Endothelial cell (in vitro differentiated cells): ENCODE measurements at regions not wholly inside any gene's neighbourhood (a gene's known extent, or its start where the extent isn't known, plus 50 kb on each side); places are given as distances from the start of the nearest gene placed in this dataset.
"Not testable (repeated sequence)": the region's sequence is repeated elsewhere in the genome, so short reads cannot be mapped to it uniquely, and the experiment has no call there.

Experiments
- DNase-seq: peaks from one replicate; pipeline ENCODE4 v3.0.0; 2021; ENCODE audit warnings: low spot score
- H3K27ac Mint-ChIP-seq: one replicate; pipeline ENCODE4 v1.8.0; 2021; ENCODE audit warnings: mixed read lengths, inconsistent platforms; ENCODE audit not compliant: unreplicated experiment
- H3K27me3 Mint-ChIP-seq: one replicate; pipeline ENCODE4 v1.8.0; 2021; ENCODE audit warnings: mild to moderate bottlenecking, moderate library complexity, mixed read lengths, inconsistent platforms; ENCODE audit not compliant: unreplicated experiment
- H3K36me3 Mint-ChIP-seq: one replicate; pipeline ENCODE4 v1.8.0; 2021; ENCODE audit warnings: mild to moderate bottlenecking, low read depth, mixed read lengths, inconsistent platforms; ENCODE audit not compliant: unreplicated experiment
- H3K4me1 Mint-ChIP-seq: one replicate; pipeline ENCODE4 v1.8.0; 2021; ENCODE audit warnings: mild to moderate bottlenecking, mixed read lengths, inconsistent platforms; ENCODE audit not compliant: unreplicated experiment
- H3K4me3 Mint-ChIP-seq: one replicate; pipeline ENCODE4 v1.8.0; 2021; ENCODE audit warnings: mild to moderate bottlenecking, mixed read lengths, inconsistent platforms; ENCODE audit not compliant: unreplicated experiment
- H3K9me3 Mint-ChIP-seq: one replicate; pipeline ENCODE4 v1.8.0; 2021; ENCODE audit warnings: mixed read lengths, inconsistent platforms; ENCODE audit not compliant: unreplicated experiment
- TF ChIP-seq, protein P1 (sequence below): fragments of 200-600 bp; sonication (generic); IDR thresholded peaks from one replicate; pipeline ENCODE4 v1.5.0; 2021; ENCODE audit warnings: antibody characterized with exemption; ENCODE audit not compliant: unreplicated experiment

DNA sequence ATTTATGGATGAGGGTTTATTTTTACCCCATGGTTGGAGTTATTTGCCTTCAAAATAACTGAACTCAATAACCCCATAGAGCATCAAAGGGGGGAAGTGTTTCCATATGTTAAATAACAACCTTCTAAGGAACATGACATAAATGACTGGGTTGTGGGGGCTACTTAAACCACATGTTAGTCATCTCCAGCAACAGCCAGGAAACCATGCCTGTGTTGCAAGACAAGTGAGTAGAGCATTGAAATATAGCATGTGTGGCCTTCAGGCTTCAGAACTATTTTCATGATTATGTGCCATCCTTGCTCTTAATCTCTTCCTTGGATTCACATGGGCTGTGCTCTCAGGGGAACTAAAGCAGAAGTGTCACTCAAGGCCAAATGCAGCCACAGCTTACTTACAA lies 431.2 kb downstream of the AGTPBP1 start:
- no peaks in the 10 kb centered on the region for H3K9me3 Mint-ChIP-seq
- no peaks in the 10 kb centered on the region for H3K4me1 Mint-ChIP-seq
- TF ChIP-seq, protein P1, sequence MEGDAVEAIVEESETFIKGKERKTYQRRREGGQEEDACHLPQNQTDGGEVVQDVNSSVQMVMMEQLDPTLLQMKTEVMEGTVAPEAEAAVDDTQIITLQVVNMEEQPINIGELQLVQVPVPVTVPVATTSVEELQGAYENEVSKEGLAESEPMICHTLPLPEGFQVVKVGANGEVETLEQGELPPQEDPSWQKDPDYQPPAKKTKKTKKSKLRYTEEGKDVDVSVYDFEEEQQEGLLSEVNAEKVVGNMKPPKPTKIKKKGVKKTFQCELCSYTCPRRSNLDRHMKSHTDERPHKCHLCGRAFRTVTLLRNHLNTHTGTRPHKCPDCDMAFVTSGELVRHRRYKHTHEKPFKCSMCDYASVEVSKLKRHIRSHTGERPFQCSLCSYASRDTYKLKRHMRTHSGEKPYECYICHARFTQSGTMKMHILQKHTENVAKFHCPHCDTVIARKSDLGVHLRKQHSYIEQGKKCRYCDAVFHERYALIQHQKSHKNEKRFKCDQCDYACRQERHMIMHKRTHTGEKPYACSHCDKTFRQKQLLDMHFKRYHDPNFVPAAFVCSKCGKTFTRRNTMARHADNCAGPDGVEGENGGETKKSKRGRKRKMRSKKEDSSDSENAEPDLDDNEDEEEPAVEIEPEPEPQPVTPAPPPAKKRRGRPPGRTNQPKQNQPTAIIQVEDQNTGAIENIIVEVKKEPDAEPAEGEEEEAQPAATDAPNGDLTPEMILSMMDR = no peak
- no peak overlapping the region for H3K27ac Mint-ChIP-seq
- no peak for DNase-seq
- no peaks in the 10 kb centered on the region for H3K27me3 Mint-ChIP-seq
- H3K36me3 Mint-ChIP-seq = no peaks in the 10 kb centered on the region
- H3K4me3 Mint-ChIP-seq = no peak overlapping the region

DNA sequence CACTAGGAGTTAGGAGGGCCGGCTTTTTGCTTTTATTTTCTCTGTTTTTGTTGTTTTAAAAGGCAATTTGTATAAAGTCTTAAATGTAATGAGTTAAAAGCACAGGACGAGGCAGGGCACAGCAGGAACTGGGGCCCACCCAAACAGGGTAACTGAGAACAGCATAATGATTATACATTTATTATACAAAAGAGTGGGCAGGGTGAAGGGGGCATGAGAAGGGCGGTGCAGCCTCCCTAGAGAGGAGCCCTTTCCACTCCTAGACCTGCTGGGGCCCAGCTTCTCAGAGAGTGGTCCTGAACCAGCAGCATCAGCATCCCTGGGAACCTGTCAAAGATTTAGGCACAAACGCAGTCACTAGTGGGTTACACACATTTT lies 438.0 kb downstream of the AGTPBP1 start:
- Mint-ChIP-seq H3K27me3 (peaks cover 2% of the 10 kb centered on the region), H3K4me1 (no peaks in the 10 kb centered on the region), H3K36me3 (no peaks in the 10 kb centered on the region), H3K4me3 (no peak overlapping the region), H3K9me3 (no peaks in the 10 kb centered on the region), H3K27ac (no peak overlapping the region)
- DNase-seq = no peak
- TF ChIP-seq, protein P1 = no peak

DNA sequence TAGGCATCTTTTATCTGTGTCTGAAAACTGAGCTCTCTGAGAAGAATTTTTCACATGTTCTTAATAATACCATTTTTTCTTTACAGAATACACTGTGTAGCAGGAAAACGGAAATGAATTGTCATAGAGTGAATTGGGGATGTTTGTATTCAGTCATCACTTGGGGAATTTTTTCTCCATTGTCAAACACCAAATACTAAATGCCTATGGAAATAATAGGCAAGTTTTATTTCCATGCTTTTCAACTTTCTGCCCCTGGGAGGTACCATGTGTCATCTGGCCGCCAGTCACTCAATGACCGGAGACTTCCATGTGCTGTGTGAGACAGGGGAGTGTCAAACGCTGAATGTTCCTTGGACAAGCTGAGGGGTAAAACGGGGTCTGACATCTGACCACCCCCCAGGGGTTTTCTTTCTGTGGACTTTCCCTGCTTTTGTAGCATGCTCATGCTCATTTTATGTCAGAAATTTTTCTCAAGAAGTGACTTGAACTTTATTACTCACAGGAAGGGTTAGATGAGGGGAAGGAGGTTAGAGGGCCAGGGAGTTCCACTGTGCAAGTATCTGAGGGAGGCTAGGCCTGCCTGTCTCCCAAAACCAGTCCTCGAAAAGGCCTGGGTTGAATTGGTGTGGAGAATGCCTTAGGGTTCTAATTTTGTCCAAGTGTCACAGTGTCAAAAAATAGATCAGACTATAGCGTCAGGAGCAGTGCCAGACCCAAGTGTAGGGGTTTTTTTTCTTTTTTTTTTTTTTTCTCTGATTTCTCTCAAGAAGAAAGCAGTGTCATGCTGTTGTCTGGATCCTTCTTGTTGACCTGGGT lies 438.6 kb downstream of the AGTPBP1 start:
- no peak for DNase-seq
- no peaks in the 10 kb centered on the region for H3K36me3 Mint-ChIP-seq
- H3K27ac Mint-ChIP-seq = no peak overlapping the region
- H3K9me3 Mint-ChIP-seq = no peaks in the 10 kb centered on the region
- H3K27me3 Mint-ChIP-seq = peaks cover 4% of the 10 kb centered on the region
- H3K4me3 Mint-ChIP-seq = no peak overlapping the region
- H3K4me1 Mint-ChIP-seq = no peaks in the 10 kb centered on the region
- TF ChIP-seq, protein P1 = no peak

DNA sequence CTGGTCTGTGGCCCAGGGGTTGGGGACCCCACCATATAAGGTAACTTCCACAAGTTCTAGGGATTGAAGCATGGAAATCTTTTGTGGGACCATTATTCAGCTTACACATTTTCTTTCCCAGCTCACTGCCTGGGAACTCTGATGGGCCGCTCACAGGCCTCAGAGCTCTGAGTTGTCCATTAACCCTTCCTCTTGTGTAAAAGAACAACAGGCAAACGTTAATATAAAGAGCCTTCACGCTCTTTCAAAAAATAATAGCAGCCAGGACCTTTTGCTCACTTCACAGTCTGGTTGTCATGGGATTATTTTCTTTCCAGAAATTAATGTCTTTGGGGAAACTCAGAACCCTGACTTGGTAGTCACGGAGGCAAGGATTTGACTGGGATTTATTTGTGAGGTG lies 443.3 kb downstream of the AGTPBP1 start:
- Mint-ChIP-seq H3K27me3 (peaks cover 4% of the 10 kb centered on the region), H3K9me3 (no peaks in the 10 kb centered on the region), H3K4me3 (no peak overlapping the region), H3K4me1 (no peaks in the 10 kb centered on the region), H3K36me3 (no peaks in the 10 kb centered on the region), H3K27ac (no peak overlapping the region)
- DNase-seq = no peak
- TF ChIP-seq, protein P1 = no peak

DNA sequence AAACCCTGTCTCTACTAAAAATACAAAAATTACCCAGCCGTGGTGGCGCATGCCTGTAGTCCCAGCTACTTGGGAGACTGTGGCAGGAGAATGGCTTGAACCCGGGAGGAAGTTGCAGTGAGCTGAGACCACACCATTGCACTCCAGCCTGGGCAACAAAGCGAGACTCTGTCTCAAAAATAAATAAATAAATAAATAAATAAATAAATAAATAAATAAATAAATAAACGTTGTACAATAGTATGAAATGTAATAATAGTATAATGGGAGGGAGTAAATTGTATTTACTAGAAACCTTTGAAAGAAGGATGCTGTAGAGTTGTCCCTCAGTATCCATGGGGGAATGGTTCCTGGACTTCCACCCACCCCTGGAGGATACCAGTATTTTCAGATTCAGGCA lies 446.5 kb downstream of the AGTPBP1 start:
- not testable (repeated sequence) for DNase-seq, H3K27ac Mint-ChIP-seq, H3K36me3 Mint-ChIP-seq, H3K27me3 Mint-ChIP-seq, H3K4me3 Mint-ChIP-seq, H3K4me1 Mint-ChIP-seq, H3K9me3 Mint-ChIP-seq
